Keratinocyte (primary cell): ENCODE measurements at regions not wholly inside any gene's neighbourhood (a gene's known extent, or its start where the extent isn't known, plus 50 kb on each side); places are given as distances from the start of the nearest gene placed in this dataset.

Source experiments
- EZH2 ChIP-seq: IDR thresholded peaks from one replicate; pipeline ENCODE4 v1.6.1; 2012; ENCODE audit warnings: inconsistent platforms, mild to moderate bottlenecking, low read length, moderate library complexity
- TF ChIP-seq, protein P1 (sequence below), 3 experiments: IDR thresholded peaks in 1 of 3; conservative IDR thresholded peaks in 1 of 3; optimal IDR thresholded peaks in 1 of 3; 2 replicates in 2 of 3; 3 replicates in 1 of 3; pipeline versions ENCODE3 to v1.5.1; 2011; ENCODE audit warnings: low read length in 3 of 3, mild to moderate bottlenecking in 3 of 3, moderate library complexity in 2 of 3, control low read depth in 1 of 3, inconsistent platforms in 1 of 3; ENCODE audit not compliant: insufficient read depth in 2 of 3; ENCODE audit errors: extremely low read depth in 1 of 3

DNA sequence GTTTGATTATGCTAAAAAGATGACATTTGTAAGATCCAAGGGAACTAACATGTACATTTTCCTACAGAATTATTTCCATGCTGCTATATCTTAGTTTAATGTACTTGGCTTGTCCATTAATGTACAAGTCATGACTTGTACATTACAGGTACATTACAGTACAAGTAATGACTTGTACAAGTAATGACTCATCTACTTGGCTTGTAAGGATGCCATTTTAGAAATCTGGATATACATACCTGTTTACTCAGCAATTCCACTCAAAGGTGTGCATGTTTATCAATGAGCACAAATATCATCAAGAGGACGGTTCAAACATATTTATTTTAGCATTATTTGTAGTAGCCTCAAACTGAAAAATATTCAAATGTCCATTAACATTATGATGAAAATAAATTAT, 87.0 kb upstream of the TRPC4 start:
- TF ChIP-seq, protein P1, sequence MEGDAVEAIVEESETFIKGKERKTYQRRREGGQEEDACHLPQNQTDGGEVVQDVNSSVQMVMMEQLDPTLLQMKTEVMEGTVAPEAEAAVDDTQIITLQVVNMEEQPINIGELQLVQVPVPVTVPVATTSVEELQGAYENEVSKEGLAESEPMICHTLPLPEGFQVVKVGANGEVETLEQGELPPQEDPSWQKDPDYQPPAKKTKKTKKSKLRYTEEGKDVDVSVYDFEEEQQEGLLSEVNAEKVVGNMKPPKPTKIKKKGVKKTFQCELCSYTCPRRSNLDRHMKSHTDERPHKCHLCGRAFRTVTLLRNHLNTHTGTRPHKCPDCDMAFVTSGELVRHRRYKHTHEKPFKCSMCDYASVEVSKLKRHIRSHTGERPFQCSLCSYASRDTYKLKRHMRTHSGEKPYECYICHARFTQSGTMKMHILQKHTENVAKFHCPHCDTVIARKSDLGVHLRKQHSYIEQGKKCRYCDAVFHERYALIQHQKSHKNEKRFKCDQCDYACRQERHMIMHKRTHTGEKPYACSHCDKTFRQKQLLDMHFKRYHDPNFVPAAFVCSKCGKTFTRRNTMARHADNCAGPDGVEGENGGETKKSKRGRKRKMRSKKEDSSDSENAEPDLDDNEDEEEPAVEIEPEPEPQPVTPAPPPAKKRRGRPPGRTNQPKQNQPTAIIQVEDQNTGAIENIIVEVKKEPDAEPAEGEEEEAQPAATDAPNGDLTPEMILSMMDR (optimal IDR thresholded peaks at IDR 0.05 in 1 of 3, IDR thresholded peaks at IDR 0.05 in 1 of 3, conservative IDR thresholded peaks at IDR 0.05 in 1 of 3; ENCODE audit: extremely low read depth in 1 of 3, insufficient read depth in 2 of 3, low read length in 3 of 3) = no peak
- TF ChIP-seq EZH2 = no peak
